Thyroid gland (tissue), 4 donors: ENCODE measurements at regions not wholly inside any gene's neighbourhood (a gene's known extent, or its start where the extent isn't known, plus 50 kb on each side); places are given as distances from the start of the nearest gene placed in this dataset.

Experiments used
- POLR2A ChIP-seq, 2 donors: fragments of 450-650 bp; IDR thresholded peaks; one replicate each; pipeline ENCODE4 v1.6.1; 2017; ENCODE audit warnings: antibody characterized with exemption in 2 of 2, mild to moderate bottlenecking in 2 of 2, moderate library complexity in 1 of 2
- TF ChIP-seq, protein P1 (sequence below), 6 experiments: fragments of 200-600 bp in 3 of 6; fragments of 450-650 bp in 3 of 6; sonication (generic) in 3 of 6; IDR thresholded peaks; one replicate each; pipeline ENCODE4 v1.5.1; 2016 to 2019; ENCODE audit warnings: antibody characterized with exemption in 6 of 6, mild to moderate bottlenecking in 2 of 6, inconsistent platforms in 1 of 6, moderate library complexity in 1 of 6

GRCh38 chr2:149841396-149841795 lies 253.8 kb upstream of the MMADHC start:
- TF ChIP-seq, protein P1, sequence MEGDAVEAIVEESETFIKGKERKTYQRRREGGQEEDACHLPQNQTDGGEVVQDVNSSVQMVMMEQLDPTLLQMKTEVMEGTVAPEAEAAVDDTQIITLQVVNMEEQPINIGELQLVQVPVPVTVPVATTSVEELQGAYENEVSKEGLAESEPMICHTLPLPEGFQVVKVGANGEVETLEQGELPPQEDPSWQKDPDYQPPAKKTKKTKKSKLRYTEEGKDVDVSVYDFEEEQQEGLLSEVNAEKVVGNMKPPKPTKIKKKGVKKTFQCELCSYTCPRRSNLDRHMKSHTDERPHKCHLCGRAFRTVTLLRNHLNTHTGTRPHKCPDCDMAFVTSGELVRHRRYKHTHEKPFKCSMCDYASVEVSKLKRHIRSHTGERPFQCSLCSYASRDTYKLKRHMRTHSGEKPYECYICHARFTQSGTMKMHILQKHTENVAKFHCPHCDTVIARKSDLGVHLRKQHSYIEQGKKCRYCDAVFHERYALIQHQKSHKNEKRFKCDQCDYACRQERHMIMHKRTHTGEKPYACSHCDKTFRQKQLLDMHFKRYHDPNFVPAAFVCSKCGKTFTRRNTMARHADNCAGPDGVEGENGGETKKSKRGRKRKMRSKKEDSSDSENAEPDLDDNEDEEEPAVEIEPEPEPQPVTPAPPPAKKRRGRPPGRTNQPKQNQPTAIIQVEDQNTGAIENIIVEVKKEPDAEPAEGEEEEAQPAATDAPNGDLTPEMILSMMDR (IDR thresholded peaks at IDR 0.05), result no peak
- TF ChIP-seq POLR2A (IDR thresholded peaks at IDR 0.05), result no peak
